Cardiac fibroblast (primary cell): ENCODE measurements at regions not wholly inside any gene's neighbourhood (a gene's known extent, or its start where the extent isn't known, plus 50 kb on each side); places are given as distances from the start of the nearest gene placed in this dataset.

Source experiments
- DNase-seq, 2 donors: peaks; one replicate each; pipeline versions ENCODE4 v3.0.0 to v3.0.0-alpha.2; 2010; ENCODE audit warnings: low read depth in 2 of 2
- H3K4me3 ChIP-seq, 2 donors: replicated peaks in 1 of 2; 1 replicate in 1 of 2; 2 replicates in 1 of 2; pipeline ENCODE4 v1.5.1; 2011; ENCODE audit warnings: low read depth in 2 of 2, low read length in 2 of 2, mild to moderate bottlenecking in 2 of 2, moderate library complexity in 1 of 2
- TF ChIP-seq, protein P1 (sequence below): IDR thresholded peaks from one replicate; pipeline ENCODE4 v1.5.1; 2011; ENCODE audit warnings: low read depth, mild to moderate bottlenecking, low read length, inconsistent platforms

DNA sequence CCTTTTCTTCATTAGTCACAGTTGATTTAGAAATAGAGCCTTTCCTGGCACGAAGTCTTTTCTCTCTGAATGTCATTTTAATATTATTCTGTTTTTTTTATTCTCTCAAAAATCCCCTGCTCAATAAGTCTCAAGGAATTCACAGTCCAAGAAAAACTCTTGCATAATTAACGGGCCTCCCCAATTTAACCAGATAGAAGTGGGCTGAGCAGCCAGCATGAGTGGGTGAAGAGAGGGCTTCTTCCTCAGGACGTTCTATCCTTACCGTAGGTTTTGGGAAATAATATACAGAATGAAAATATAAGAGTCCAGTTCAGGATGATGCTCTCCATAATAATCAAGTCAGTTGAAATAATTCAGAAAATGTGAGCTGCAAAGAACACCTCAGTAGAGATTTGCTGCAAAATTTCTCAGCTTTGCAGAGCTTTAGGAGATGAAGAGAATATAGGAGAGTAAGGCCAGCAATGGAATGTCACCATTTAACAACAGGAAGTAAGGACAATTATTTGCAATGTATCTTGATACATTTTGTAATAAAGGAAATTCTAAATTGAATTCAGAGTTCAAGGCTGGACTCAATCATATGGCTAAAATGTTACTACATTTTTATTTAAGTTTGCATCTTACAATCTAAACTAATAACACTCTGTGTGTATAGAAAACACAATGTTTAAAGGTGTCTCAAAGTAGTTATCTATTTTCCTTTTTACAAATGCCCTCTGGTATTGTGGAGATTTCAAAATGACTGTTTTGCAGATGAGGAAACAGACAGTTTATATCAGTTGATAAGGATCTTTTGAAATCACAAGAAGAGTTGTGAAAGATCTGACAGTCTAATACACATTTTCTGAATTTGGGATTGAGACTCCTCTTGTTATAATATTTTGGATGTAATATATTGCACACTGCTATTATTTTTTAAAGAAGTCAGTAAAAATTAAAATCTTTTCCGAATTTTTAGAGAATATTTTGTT, 1724.1 kb upstream of the SEL1L start:
- TF ChIP-seq, protein P1, sequence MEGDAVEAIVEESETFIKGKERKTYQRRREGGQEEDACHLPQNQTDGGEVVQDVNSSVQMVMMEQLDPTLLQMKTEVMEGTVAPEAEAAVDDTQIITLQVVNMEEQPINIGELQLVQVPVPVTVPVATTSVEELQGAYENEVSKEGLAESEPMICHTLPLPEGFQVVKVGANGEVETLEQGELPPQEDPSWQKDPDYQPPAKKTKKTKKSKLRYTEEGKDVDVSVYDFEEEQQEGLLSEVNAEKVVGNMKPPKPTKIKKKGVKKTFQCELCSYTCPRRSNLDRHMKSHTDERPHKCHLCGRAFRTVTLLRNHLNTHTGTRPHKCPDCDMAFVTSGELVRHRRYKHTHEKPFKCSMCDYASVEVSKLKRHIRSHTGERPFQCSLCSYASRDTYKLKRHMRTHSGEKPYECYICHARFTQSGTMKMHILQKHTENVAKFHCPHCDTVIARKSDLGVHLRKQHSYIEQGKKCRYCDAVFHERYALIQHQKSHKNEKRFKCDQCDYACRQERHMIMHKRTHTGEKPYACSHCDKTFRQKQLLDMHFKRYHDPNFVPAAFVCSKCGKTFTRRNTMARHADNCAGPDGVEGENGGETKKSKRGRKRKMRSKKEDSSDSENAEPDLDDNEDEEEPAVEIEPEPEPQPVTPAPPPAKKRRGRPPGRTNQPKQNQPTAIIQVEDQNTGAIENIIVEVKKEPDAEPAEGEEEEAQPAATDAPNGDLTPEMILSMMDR = no peak
- H3K4me3 ChIP-seq = no peak overlapping the region
- DNase-seq = no peak

DNA sequence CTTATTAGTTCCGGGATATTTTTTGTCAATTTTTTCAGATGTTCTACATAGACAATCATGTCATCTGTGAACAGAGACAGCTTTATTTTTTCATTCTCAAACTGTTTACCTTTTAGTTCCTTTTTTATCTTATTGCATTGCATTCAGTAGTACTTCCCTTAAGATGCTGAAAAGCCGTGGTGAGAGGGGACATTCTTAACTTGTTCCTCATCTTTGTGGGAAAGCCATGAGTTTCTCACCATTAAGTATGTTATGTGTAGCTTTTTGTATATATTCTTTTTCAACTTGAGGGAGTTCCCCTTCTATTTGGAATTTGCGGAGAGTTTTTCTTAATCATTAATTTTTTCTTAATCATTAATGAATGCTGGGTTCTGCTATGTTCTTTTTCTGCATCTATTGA, 1727.1 kb upstream of the SEL1L start:
- no peak for DNase-seq
- no peak overlapping the region for H3K4me3 ChIP-seq
- TF ChIP-seq, protein P1 = no peak

- TF ChIP-seq, protein P1 = no peak
- no peak overlapping the region for H3K4me3 ChIP-seq
- no peak for DNase-seq
Observed at GRCh38 chr14:83269583-83269982, 1735.9 kb upstream of the SEL1L start.

GRCh38 chr14:83271663-83272062, 1738.0 kb upstream of the SEL1L start:
- no peak for DNase-seq
- no peak overlapping the region for H3K4me3 ChIP-seq
- TF ChIP-seq, protein P1 = no peak

GRCh38 chr14:83280719-83281118, 1747.1 kb upstream of the SEL1L start:
- no peak overlapping the region for H3K4me3 ChIP-seq
- TF ChIP-seq, protein P1 = no peak
- no peak for DNase-seq

DNA sequence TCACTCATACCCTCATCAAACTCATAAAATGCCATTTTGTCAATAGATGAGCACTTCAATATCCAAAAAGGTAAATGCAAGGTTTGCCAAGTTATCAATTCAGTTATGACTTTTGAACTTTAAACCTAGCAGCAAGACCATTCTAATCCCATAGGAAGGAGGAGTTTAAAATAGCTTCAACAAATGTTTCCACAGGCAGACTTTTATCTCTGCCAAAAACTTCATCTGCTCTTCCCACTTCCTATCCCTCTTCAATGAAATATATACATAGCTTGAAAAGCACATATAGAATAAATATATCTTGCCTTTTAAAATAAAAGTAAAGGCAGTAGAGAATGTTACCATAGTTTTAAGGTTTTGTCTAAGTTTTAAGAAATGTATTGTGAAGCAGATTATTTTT, 1749.1 kb upstream of the SEL1L start:
- DNase-seq = no peak
- TF ChIP-seq, protein P1 = no peak
- H3K4me3 ChIP-seq = no peak overlapping the region
